GM21390 (cell line): ENCODE measurements at regions not wholly inside any gene's neighbourhood (a gene's known extent, or its start where the extent isn't known, plus 50 kb on each side); places are given as distances from the start of the nearest gene placed in this dataset.
"Not testable (repeated sequence)": the region's sequence is repeated elsewhere in the genome, so short reads cannot be mapped to it uniquely, and the experiment has no call there.

ENCODE experiments used
- ATAC-seq: cut with Tn5 transposase; IDR thresholded peaks from one replicate; pipeline ENCODE4 v1.9.1; 2021; ENCODE audit not compliant: unreplicated experiment

DNA sequence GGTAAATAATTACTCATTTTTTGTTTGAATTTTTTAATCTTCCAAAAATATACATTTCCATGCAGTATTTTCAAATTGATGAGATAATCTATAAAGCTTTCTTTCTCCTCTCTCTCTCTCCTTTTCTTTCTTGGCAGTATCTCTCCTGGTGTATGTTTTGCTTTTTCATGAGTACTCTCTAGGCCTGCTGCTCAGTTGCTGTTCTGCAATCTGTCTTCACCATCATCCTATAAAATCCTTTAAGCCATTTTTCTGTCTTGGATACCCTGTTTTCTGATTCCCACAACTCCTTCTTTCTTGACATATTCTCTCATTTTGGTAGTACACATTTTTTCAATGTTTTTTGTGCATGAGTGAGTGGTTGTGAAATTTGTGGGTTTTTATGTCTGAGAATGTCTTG lies 1558.1 kb upstream of the LRRTM3 start:
- no peak for ATAC-seq

DNA sequence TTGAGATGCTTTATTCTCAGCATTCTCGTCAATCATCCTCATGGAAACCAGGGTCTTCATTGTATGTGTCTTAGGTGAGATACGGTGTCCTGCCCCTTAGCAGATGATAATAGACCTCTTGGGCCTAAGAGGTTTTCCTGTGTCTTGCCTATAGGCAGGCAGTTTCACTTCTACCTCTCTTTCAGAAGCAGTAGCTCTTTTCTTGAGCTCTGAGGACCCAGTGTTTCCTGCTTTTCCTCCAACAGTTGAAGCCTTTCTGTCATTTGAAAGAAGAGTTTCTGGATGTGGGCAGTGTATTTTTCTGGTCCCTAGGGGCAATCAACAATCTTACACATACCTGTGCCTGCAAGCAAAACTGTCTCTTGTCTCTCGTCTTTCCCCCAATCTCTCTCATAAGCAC lies 1550.3 kb upstream of the LRRTM3 start:
- ATAC-seq, result no peak

DNA sequence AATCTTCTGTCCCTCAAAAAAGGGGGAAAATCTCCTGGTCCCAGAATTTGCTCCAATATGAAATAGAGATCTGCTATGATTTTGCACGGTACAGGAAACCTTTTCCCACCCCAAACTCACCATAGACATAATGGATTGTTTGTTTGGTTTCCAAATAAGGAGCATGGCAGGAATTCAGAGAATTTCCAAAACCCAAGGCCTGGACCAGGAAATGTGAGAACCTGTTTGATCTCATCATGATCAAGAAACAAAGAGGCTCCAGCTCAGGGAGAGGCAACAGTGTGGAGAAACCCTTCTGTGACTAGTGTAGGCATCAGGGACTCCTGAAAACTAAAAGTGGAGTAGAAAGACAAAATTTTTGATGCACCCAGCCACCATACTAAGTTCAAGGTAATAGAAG lies 1548.1 kb upstream of the LRRTM3 start:
- ATAC-seq, result no peak

DNA sequence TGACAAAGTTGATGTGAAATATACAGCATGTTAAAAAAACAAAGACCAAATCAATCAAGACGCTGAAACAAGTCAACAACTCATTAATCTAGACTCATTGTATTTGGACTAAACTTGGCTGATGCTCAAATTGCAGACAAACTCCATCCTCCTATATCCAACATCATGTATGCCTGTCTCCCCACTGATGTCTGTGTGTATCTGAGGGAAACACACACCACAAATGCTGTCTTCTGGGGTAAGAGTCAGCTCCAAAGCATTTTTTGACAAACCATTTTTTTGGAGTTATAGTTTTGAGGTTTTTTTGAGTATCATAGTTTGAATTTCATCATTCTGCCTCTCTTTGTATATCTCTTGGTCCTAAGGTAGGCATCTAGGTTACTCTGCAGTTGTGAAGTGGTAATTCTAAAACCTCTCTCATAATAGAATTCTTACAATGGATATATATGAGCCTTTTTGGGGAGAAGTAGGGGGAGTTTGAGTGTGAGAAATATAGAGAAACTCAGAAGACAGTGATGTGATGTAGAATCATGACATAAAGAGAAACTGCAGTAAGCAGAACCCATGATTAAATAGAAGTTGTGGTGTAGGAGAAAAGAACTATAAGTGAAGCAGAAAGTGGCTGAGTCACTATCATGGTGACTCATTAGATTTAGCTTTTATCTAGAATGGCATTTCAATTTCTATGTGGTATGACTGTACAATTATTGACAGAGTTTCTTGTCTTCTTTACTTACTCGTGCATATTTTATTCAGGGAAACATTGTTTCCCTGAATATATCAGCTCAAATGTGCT lies 1531.1 kb upstream of the LRRTM3 start:
- ATAC-seq, result peak; percentile 56

DNA sequence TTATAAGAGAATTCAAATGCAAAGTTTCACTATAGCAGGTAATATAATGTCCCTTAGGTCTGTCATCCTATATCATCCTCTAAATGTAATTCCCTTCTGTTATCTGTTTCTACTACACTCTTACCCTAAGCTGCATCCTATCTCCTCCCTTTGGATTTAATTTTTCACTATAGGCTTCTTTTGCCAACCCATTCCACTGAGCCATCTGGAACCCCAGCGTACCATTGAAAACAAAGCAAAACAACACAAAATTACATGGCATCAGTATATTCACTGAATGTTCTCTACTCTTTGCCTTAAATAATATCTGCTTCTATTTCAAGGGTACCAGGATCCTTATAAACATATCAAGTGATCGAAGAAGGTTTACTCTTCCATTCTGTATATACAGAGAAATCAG lies 1530.2 kb upstream of the LRRTM3 start:
- ATAC-seq, result no peak

DNA sequence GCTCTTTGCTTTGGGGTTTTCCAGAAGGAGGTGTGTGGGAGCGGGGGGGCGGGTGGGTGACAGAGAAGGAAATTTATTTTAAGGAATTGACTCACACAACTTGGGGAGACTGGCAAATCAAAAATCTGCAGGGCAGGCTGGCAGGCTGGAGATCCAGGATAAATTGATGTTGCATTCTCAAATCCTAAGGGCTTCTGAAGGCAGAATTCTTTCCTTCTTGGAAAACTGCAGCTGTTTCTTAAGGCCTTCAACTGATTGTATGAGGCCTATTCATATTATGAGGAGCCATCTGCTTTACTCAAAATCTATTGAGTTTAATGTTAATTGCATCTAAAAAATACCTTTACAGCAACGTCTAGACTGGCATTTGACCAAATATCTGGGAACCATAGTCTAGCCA lies 1528.8 kb upstream of the LRRTM3 start:
- no peak for ATAC-seq

DNA sequence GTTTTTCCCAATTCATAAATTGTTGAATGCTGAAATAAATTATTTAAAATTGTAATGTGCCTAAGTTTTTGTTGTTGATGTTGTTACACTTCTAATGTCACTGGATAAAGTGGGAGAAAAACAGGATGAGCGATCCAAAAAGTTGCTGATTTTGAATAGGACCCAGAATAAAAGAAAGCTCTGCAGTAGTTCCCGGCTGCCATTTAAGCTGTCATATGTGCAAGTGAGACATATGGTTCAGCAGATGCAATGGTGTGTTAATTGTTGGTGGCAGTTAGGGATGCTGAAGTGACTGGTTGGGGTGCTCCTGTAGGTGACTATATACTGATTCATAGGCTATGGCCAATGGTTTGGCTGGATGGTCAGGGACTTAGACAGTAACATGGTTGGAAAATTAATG lies 1517.4 kb upstream of the LRRTM3 start:
- ATAC-seq, result no peak

DNA sequence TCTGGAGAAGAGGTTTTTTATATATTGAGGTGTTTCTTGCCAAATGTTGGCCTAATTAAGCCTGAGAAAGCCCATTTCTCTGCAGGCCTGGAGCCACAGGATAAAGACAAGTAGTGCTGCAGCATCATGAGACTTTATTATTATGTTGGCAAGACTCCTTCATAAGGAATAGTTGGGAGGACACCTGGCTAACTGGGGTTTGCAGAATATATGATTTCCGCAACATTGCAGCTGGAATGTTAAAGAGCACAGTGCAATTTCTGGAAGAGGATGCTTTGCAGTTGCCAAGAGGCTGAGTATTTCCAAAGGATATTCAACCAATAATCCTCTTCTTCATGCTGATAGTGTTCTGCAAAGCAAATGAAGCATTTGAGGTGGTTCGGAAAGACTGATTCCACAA lies 1512.8 kb upstream of the LRRTM3 start:
- no peak for ATAC-seq

DNA sequence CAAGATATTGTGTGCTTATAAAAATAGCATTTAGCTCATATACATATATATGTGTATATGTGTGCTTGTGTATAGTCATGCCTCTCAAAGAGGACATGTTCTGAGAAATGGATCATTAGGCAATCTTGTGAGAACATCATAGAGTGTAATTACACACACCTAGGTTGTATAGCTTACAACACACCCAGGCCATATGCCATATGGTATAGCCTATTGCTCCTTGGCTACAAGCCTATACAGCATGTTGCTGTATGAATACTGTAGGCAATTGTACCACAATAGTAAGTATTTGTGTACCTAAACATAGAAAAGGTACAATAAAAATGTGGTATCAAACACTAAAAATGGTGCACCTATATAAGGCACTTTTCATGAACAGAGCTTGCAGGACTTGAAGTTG lies 1510.5 kb upstream of the LRRTM3 start:
- no peak for ATAC-seq

DNA sequence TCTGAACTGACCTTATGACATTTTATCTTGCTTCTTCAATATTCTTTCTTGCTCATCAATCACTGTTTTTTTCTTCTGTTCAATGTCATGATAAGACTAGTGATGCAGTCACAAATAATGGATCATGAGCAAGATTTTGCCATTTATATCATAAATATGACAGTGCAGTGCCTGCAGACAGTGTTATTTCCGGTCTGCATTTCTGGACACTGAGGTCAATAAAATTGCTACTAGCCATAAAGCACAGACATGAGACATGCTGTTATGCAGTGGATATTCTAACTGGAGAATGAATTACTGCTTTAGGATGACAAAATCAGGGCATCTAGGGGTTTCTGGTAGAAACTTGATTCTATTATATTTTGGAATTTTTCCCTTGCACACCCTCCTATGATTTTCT lies 1509.7 kb upstream of the LRRTM3 start:
- ATAC-seq, result no peak

DNA sequence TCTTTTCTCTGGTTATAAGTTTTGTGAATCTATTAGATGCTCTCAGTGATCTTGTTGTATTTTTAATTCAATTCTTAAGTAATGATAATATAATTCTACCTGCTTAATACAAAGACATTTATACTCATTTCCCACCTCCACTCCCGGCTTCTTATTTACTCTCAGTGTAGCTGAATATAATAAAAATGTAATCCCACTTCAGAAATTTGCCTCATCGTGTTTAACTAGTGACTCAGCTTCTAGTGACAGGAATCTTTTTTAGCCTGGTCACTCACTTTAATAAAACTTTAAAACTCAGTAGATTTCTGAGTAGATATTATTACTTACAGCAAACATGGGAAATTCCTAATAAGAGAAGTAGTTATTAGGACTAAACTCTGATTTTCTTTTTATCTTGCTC lies 1506.2 kb upstream of the LRRTM3 start:
- ATAC-seq, result no peak

DNA sequence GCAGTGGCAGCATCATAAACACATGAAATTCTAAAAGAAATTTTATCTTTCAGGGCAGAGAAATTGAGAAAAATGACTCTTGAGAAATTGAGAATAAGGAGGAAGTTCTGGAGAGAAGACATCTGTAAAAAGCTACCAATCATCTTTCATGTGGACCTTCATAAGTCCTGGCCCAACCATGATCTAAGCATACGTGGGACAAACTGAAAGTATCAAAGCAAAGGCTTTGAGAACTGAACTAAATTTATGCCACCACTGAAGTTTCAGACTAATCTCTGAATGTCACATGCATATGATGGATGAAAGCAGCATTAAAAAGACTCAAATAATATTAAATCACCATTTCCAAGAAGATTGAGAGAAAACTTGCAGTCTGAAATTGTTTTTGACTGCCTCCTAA lies 1502.8 kb upstream of the LRRTM3 start:
- ATAC-seq, result no peak

DNA sequence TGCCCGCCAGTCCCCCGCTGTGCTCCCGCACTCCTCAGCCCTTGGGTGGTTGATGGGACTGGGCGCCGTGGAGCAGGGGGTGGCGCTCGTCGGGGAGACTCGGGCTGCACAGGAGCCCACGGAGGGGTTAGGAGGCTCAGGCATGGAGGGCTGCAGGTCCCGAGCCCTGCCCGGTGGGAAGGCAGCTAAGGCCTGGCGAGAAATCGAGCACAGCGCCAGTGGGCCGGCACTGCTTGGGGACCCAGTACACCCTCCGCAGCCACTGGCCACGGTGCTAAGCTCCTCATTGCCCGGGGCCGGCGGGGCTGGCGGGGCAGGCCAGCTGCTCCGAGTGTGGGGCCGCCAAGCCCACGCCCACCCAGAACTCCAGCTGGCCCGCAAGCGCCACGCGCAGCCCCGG lies 1496.5 kb upstream of the LRRTM3 start:
- ATAC-seq, result not testable (repeated sequence)

DNA sequence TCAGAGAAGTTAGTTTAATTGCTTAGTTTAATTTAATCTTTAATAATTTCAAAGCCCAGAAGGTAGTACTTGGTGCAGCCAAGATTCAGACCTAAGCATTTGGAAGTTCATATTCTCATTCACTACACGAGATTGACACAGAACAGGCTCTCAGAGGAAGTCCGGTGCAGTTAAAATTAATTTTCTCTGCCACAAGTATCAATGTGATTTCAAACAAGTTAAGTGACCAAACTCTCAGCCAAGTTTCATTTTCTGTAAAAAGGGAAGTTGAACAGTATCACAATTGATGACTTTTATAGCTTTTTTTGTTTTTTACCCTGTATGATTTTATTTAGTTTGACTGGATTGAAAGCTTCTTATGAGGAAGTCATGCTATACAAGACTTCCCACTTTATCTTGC lies 1494.9 kb upstream of the LRRTM3 start:
- peak; percentile 67 for ATAC-seq

DNA sequence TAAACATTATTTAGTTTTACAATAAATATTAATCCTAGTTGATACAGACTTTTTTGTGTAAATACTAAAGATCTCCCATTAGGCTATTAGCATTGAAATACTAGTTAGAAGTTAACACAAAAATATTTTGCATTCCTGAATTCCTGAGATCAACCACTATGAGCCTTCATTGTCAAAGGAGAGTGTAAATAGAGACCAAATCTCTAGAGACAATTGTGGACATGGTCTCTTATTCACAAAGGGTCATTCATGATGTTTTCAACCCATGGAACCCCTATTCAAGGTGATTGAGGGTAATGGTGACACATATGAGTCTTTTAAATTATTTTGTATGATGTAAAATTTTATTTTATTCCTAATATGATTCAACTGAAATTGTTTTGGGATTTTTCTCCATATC lies 1454.8 kb upstream of the LRRTM3 start:
- no peak for ATAC-seq

DNA sequence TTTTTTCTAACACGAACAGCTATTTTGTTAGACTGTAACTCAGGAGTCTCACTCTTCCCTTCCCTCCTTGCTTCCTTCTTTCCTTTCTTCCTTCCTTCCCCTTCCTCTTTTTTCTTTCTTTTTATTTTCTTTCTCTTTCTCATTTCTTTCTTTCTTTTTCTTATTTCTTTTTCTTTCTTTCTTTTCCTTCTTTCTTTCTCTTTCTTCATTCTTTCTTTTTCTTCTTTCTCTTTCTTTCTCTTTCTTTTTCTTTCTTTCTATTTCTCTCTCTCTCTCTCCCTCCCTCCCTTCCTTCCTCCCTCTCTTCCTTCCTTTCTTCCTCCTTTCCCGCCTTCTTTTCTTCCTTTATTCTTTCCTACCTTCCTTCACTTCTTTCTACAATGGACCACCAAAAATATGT lies 1443.0 kb upstream of the LRRTM3 start:
- ATAC-seq, result no peak

DNA sequence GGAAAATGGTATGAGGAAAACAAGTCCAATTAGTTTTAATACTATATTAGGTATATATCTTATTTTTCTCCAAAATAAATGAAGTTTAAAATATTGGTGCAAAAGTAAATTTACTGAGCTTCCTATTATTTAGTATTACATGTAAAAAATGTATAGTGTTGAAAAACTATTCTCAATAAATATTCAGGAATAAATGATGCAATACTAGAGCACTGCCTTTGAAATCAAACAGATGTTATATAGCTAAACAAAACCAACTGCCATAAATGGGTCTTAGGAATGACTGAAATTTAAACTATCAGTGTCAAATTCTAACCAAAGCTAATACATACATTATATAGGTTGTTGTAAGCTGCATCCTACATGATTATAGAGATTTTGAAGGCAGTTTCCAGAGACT lies 1434.0 kb upstream of the LRRTM3 start:
- no peak for ATAC-seq

DNA sequence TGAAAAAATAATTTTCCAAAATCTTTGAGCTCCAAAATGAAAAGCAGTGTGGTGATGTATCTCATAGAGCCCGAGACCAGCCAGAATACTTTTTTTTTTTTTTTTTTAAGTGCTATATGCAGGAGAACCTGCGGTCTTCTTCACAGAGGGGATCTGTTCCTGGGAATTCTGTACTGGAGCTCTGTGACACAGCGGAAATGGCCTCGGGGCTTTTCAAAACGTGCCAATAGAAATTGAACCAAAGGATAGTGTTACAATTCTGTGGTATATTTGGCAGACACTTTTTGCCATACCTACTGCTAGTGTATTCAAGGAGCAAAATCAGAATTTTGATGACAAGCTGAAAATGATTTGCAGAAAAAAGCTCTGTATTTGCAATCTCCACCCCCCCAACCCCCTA lies 1429.3 kb upstream of the LRRTM3 start:
- no peak for ATAC-seq

DNA sequence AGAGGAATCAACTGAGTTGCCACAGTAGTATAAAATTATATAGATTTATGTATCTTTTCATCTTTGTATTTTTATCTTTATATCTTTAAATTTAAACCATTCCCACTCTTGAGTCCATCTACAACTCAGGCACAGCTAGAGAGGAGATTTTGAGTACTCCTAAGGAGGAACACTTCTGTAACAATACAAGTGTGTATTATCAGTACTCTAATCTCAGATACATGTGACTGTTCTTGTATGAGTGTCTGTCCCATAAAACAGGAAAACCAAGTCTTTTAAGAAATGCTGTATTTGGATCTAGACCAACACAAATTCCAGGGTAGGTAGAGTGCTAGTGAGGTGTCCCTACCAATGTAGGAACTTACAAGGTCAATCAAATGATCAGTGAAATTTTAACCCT lies 1428.0 kb upstream of the LRRTM3 start:
- no peak for ATAC-seq

DNA sequence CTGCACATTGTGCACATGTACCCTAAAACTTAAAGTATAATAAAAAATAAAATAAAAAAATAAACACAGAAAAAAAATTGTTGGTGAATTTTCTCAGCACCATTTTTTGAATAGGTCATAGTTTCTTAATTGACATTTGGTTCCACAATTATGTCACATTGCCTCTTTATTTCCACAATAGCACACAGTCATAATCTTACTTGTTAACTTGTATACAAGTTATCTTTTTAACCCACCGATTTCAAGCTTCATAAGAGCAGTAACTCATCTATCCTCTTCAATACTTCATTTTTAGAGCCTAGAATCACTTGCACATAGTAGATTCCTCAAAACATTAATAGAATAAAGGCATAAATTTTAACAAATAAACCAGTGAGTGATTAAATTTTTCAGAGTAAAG lies 1425.1 kb upstream of the LRRTM3 start:
- ATAC-seq, result no peak

DNA sequence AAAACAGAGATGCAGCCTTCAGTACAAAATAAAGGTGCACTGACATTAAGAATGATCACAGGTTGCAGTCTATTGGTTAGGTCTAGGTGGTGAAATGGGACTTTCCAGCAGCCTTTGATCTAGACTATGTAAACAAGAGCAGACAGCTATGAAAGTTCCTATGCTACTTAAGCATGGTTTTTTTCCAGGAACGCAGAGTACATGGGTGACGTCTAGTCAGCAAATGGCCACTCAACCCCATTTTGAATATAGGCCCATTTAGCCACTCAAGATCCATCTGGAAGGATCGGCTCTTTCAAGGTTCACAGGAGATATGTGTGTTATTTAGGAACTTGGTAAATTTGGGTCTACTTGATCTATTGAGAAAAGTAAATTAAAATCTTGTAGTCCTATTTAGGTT lies 1424.6 kb upstream of the LRRTM3 start:
- no peak for ATAC-seq

DNA sequence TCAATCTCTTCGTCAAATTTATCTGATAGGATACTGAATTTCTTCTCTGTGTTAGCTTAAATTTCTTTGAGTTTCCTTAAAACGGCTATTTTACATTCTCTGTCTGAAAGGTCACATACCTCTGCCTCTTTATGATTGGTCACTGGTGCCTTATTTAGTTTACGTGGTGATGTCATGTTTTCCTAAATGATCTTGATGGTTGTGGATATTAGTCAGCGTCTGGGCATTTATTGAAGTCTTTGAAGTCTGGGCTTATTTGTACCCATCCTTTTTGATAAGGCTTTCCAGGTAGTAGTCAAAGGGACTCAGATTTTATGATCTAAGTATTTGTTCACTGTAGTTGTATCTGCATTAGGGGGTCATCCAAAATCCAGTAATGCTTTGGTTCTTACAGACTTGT lies 1407.5 kb upstream of the LRRTM3 start:
- no peak for ATAC-seq

DNA sequence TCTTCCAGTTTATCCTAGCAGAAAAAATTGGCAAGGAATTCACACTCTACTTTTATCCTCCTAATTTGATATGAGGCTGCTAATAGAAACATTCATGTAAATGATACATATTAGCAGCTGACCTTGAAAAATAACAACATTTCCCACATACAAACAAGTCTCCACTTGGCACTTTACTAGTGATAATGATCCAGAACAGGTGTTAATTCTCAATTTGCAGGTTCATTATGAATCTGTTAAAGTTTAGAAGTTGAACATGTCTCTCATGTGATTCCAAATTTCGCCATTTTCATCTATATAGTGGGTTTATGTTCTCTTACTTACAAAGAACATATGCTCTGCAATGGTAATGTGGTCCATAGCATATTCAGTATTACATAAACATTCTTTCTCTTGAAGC lies 1396.8 kb upstream of the LRRTM3 start:
- no peak for ATAC-seq
